Kidney tubule cell (primary cell): ENCODE measurements at regions not wholly inside any gene's neighbourhood (a gene's known extent, or its start where the extent isn't known, plus 50 kb on each side); places are given as distances from the start of the nearest gene placed in this dataset.
"Not testable (repeated sequence)": the region's sequence is repeated elsewhere in the genome, so short reads cannot be mapped to it uniquely, and the experiment has no call there.

ENCODE experiments used
- DNase-seq: peaks from one replicate; pipeline ENCODE4 v3.0.0-alpha.2; 2018; ENCODE audit warnings: low spot score

DNA sequence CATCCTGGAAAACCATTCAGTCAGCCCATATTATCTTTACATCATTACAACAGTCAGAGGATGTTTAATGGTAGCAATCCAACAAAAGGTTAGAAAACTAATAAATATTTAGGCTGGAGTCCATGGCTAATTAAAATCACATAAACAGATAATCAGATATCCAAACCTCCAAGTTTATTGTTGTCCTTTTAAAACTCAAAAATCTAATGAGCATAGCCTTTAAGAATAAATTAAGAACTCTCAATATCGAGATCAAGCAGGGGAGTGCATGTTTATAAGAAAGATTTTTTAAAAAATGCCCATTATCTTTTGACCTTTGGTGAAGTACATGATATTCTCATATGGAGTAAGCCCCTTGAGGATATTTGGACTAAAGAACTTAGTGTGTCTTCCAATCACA, 842.9 kb upstream of the SEMA6A start:
- no peak for DNase-seq

- DNase-seq: peak; percentile 30
Observed at GRCh38 chr5:117414926-117415325, 840.3 kb upstream of the SEMA6A start.

- DNase-seq: no peak
Observed at GRCh38 chr5:117411701-117412100, 837.1 kb upstream of the SEMA6A start.

DNA sequence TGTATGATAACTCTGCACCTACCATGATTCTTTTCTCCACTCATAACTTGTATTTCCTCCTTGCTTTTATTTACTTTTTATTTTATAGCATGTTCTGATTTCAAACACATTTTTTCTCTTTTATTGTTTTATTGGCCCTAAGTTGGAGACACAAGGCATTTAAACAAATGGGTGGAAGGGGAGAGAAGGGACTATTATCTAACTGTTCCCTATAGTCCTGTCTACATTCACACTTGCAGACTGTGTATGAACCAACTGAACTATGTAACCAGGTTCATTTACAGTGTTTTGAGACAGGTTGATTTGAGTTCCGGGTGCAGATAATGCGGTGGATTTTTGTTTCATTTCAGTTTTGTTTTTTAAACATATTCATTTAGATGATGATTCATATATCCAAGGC, 830.6 kb upstream of the SEMA6A start:
- DNase-seq: no peak

GRCh38 chr5:117394506-117395157, 820.0 kb upstream of the SEMA6A start:
- peak; percentile 33 for DNase-seq

DNA sequence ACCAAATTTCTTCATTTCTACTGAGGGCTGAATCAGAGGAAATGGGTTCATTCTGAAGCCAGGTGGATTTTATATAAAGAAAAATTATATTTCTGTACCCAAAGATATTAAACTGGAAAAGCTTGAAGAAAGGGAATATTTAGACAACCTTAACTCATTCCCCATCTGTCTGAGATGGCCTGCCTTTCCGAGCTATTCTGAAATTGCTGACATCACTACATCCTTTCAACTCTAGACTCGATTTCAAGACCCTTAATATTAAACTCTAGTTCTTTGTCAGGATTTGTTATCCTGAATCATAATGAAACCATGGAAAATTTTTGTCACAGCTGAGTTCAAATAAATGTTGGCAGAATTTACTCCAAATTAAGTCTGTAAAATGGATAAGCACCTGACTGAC, 818.5 kb upstream of the SEMA6A start:
- no peak for DNase-seq

DNA sequence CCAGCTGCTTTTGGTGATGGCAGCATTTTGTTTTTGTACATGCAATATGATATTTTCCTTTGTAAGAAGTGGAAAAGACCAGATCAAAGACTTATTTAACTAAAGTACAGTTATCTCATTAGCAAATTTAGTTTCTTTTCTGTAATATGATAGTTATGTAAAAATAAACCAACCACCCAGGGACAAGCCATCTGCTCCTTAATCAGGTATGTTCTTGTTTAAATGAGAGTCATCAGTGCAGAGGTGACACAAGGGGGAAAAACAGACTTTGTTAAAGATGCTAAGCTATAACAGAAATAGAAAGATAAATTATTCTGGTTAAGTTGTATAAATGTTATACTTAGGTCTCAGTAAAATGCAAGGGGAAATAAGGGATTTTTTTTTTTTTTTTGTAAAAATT, 805.7 kb upstream of the SEMA6A start:
- DNase-seq: no peak

DNA sequence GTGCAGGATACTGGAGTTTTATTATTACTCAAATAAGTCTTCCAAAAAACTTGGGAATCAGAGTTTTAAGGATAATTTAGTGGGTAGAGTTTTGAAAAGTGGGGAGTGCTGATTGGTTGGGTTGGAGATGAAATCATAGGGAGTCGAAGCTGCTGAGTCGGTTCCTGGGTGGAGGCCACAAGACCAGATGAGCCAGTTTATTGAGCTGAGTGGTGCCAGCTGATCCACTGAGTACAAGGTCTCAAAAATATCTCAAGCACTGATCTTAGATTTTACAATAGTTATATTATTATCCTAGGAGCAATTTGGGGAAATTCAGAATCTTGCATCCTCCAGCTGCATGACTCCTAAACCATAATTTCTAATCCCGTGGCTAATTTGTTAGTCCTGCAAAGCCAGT, 804.9 kb upstream of the SEMA6A start:
- no peak for DNase-seq

DNA sequence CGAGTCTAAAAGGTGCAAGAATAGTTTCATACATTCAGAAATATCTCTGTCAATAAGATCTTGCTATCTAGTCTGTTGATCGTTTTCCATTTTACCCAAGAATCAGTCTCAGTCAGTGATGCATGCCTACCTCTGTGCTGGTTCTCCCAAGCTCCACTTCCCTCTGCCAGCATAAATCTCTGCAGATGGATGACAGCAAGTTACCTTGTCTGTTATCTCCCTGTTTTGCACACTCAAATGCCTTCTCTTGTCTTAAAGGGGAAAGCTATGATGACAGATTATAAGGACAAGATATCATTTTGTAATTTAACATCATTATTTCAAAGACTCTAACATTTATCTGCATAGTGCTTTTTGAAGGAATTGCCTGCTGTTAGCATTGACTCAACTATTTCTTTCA, 802.1 kb upstream of the SEMA6A start:
- DNase-seq: no peak

DNA sequence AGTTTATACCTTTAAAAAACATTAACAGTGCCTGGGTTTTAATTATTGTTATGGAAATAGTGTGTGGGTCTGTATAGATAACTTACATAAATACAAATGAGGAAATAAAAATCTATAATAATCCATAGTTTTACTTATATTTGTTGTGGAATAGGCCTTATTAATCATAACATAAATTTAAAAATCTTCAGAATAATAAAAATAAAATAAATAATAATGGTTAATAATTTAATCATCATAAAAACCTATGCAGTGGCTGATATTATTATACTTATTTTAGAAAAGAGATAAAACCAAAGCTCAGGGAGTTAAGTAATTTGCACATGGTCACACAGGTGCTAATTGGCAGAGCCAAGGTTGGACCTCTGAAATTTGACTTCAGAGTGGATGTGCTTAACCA, 785.3 kb upstream of the SEMA6A start:
- no peak for DNase-seq

GRCh38 chr5:117357886-117358285, 783.3 kb upstream of the SEMA6A start:
- no peak for DNase-seq

DNA sequence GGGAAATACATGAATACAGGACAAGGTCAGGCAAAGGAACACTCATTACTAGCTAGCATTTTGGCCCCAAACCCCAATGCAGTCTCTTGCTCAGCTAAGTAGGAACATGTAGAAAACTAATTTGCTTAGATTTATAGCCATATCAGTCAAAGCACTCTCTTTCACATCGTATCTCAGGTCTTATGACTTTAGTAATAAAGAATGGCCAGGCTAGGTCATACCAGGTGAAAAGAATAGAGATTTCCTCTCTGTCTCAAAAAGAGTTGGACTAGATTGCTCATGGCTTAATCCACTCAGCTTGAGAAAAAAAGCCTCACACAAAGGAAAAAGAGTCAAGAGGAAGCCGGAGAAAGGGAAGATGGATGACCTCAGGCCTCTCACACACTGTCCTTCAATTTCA, 772.7 kb upstream of the SEMA6A start:
- no peak for DNase-seq

DNA sequence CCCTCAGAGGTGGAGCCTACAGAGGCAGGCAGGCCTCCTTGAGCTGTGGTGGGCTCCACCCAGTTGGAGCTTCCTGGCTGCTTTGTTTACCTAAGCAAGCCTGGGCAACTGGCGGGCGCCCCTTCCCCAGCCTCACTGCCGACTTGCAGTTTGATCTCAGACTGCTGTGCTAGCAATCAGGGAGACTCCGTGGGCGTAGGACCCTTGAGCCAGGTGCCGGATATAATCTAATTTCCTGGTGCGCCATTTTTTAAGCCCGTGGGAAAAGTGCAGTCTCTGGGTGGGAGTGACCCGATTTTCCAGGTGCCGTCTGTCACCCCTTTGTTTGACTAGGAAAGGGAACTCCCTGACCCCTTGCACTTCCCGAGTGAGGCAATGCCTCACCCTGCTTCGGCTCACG, 769.1 kb upstream of the SEMA6A start:
- not testable (repeated sequence) for DNase-seq

DNA sequence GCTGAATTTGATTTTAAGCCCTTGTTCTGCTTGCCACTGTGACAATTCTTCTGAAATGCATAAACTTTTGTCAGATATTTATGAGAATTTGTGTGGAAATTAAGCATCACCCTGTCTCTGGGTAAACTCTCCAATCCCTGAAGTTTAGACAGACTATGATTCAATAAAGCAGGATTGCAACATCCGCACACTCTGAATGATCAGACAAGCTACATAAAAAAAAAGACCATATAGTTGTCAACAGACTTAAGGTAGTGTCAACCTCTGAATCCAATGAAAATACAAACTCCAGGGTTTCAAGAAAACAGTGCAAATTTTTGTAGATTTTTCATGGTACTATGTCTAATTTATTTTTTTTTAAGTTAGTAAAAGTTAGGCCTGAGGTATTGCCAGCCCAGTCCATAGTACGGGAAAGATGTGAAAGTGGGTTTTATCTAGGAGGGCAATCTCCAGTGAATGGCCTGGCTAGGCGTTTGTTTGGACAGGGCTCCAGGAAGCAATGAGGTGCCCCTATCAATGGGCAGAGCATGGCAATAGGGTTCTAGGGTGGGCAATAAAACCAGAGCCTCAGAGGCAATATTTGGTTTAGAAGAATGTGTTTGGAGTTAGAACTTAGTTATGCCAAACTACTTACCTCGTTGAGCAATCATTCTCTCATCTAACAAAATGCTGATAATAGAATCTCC, 762.6 kb upstream of the SEMA6A start:
- DNase-seq: no peak

- no peak for DNase-seq
Observed at GRCh38 chr5:117336208-117336607, 761.6 kb upstream of the SEMA6A start.

GRCh38 chr5:117333011-117333410, 758.4 kb upstream of the SEMA6A start:
- DNase-seq: no peak

- DNase-seq: no peak
Observed at GRCh38 chr5:117332341-117332740, 757.7 kb upstream of the SEMA6A start.

- peak; percentile 19 for DNase-seq
Observed at GRCh38 chr5:117327511-117327910, 752.9 kb upstream of the SEMA6A start.

GRCh38 chr5:117326997-117327396, 752.4 kb upstream of the SEMA6A start:
- DNase-seq: no peak

GRCh38 chr5:117318528-117318927, 743.9 kb upstream of the SEMA6A start:
- no peak for DNase-seq

GRCh38 chr5:117315170-117315569, 740.5 kb upstream of the SEMA6A start:
- DNase-seq: no peak

DNA sequence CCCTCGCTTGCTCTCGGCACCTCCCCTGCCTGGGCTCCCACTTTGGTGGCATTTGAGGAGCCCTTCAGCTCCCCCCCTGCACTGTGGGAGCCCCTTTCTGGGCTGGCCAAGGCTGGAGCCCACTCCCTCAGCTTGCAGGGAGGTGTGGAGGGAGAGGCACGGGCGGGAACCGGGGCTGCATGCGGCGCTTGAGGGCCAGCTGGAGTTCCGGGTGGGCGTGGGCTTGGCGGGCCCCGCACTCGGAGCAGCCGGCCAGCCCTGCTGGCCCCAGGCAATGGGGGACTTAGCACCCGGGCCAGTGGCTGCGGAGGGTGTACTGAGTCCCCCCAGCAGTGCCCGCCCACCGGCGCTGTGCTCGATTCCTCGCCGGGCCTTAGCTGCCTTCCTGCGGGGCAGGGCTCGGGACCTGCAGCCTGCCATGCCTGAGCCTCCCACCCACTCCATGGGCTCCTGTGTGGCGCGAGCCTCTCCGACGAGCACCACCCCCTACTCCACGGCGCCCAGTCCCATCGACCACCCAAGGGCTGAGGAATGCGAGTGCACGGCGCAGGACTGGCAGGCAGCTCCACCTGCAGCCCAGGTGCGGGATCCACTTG, 730.0 kb upstream of the SEMA6A start:
- DNase-seq: not testable (repeated sequence)

GRCh38 chr5:117302949-117303348, 728.3 kb upstream of the SEMA6A start:
- no peak for DNase-seq

- DNase-seq: no peak
Observed at GRCh38 chr5:117302473-117302872, 727.9 kb upstream of the SEMA6A start.
